Naive thymus-derived CD4-positive, alpha-beta T cell (primary cell): ENCODE measurements at regions not wholly inside any gene's neighbourhood (a gene's known extent, or its start where the extent isn't known, plus 50 kb on each side); places are given as distances from the start of the nearest gene placed in this dataset.

ENCODE experiments used
- ATAC-seq: fragments of 150-1000 bp; cut with Tn5 transposase; 2 replicates; pipeline ENCODE4 v1.10.0; 2021; ENCODE audit warnings: mild to moderate bottlenecking, moderate library complexity
- CTCF ChIA-PET: fragments of 350-600 bp; sonication (Branson Sonifier 250); formaldehyde crosslinking; loops from one replicate; lab custom pipeline; 2021; ENCODE audit warnings: antibody characterized with exemption; lab: Charles Lee
- POLR2A ChIA-PET: fragments of 350-600 bp; sonication (Branson Sonifier 250); formaldehyde crosslinking; loops from one replicate; lab custom pipeline; 2021; ENCODE audit warnings: antibody characterized with exemption, inconsistent platforms; lab: Charles Lee
- DNase-seq, 9 donors: peaks; one replicate each; pipeline versions ENCODE4 v3.0.0 to v3.0.0-alpha.2; 2020 to 2022; ENCODE audit warnings: mixed read lengths in 1 of 9
- H3K27ac ChIP-seq: one replicate; pipeline ENCODE4 v1.7.0; 2013; ENCODE audit warnings: mild to moderate bottlenecking, low read depth, low read length, moderate library complexity
- H3K27me3 ChIP-seq, 2 donors: one replicate each; pipeline ENCODE4 v1.7.0; 2013; ENCODE audit warnings: low read length in 2 of 2, mild to moderate bottlenecking in 2 of 2, moderate library complexity in 2 of 2; ENCODE audit not compliant: control insufficient read depth in 2 of 2, insufficient read depth in 2 of 2
- H3K36me3 ChIP-seq, 3 experiments: 1 replicate in 2 of 3; 2 replicates in 1 of 3; pipeline ENCODE4 v1.7.0; 2013; ENCODE audit warnings: low read length in 3 of 3, mild to moderate bottlenecking in 3 of 3, moderate library complexity in 1 of 3; ENCODE audit not compliant: insufficient read depth in 3 of 3, control insufficient read depth in 2 of 3
- H3K4me1 ChIP-seq, 2 donors: one replicate each; pipeline ENCODE4 v1.7.0; 2013; ENCODE audit warnings: low read length in 2 of 2, mild to moderate bottlenecking in 2 of 2, moderate library complexity in 1 of 2; ENCODE audit not compliant: control insufficient read depth in 2 of 2, insufficient read depth in 2 of 2
- H3K4me3 ChIP-seq: 2 replicates; pipeline ENCODE4 v1.7.0; 2013; ENCODE audit warnings: mild to moderate bottlenecking, low read length
- H3K9me3 ChIP-seq, 3 experiments: 1 replicate in 2 of 3; 2 replicates in 1 of 3; pipeline ENCODE4 v1.7.0; 2013; ENCODE audit warnings: low read length in 3 of 3; ENCODE audit not compliant: control insufficient read depth in 2 of 3
- H3K27ac Mint-ChIP-seq, 9 donors: one replicate each; pipeline ENCODE4 v1.8.0; 2020 to 2022; ENCODE audit warnings: mixed read lengths in 9 of 9, mild to moderate bottlenecking in 8 of 9, moderate library complexity in 5 of 9, inconsistent platforms in 2 of 9
- H3K27me3 Mint-ChIP-seq, 5 donors: one replicate each; pipeline ENCODE4 v1.8.0; 2021 to 2022; ENCODE audit warnings: mixed read lengths in 5 of 5, mild to moderate bottlenecking in 1 of 5
- H3K36me3 Mint-ChIP-seq, 5 donors: one replicate each; pipeline ENCODE4 v1.8.0; 2020 to 2022; ENCODE audit warnings: mixed read lengths in 5 of 5, mild to moderate bottlenecking in 3 of 5, inconsistent platforms in 1 of 5
- H3K4me1 Mint-ChIP-seq, 7 donors: one replicate each; pipeline ENCODE4 v1.8.0; 2020 to 2022; ENCODE audit warnings: mixed read lengths in 7 of 7, mild to moderate bottlenecking in 3 of 7, inconsistent platforms in 1 of 7
- H3K4me3 Mint-ChIP-seq, 10 donors: one replicate each; pipeline ENCODE4 v1.8.0; 2020 to 2022; ENCODE audit warnings: mild to moderate bottlenecking in 10 of 10, mixed read lengths in 10 of 10, moderate library complexity in 6 of 10, inconsistent platforms in 2 of 10
- H3K9me3 Mint-ChIP-seq, 11 donors: one replicate each; pipeline ENCODE4 v1.8.0; 2020 to 2022; ENCODE audit warnings: mixed read lengths in 11 of 11, mild to moderate bottlenecking in 4 of 11, inconsistent platforms in 1 of 11, moderate library complexity in 1 of 11
- intact Hi-C, 2 donors: fragments of 100-400 bp; cut with micrococcal nuclease; formaldehyde crosslinking; loops; one replicate each; pipeline ENCODE4 v1.15.1; 2023

DNA sequence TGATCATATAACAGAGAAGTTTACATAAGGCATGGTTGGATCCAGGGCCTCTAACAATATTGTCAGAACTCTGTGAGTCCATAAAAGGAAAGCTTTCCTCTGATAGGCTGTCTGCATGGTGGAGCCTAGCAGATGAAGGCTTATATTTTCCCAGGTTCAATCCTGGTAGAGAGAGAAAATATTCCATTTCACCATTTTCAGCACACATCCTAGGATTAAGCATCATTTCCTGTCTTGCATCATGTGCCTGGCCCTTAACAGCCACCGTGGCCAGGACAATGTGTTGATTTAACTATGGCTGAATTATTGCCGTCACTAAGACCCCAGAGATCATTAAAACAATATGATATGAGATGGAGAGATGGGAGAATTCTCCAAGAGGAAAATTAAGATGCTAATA, 90.9 kb upstream of the GRIA1 start:
- Mint-ChIP-seq H3K27ac (no peak overlapping the region), H3K36me3 (no peaks in the 10 kb centered on the region), H3K4me1 (no peaks in the 10 kb centered on the region), H3K27me3 (peaks cover 0 to 12% (median 0%) of the 10 kb centered on the region in 5 donors), H3K9me3 (peaks cover 0 to 8% (median 0%) of the 10 kb centered on the region in 11 donors), H3K4me3 (no peak overlapping the region)
- H3K4me3 ChIP-seq = no peak overlapping the region
- no peak for ATAC-seq
- no peak overlapping the region for H3K27ac ChIP-seq
- no peak for DNase-seq
- H3K27me3 ChIP-seq = peaks cover 0 to 2% of the 10 kb centered on the region in 2 donors
- ChIA-PET POLR2A (no interaction called here), CTCF (no interaction called here)
- no peaks in the 10 kb centered on the region for H3K9me3 ChIP-seq
- intact Hi-C loops = no loop called here
- H3K36me3 ChIP-seq = no peaks in the 10 kb centered on the region
- H3K4me1 ChIP-seq = no peaks in the 10 kb centered on the region

DNA sequence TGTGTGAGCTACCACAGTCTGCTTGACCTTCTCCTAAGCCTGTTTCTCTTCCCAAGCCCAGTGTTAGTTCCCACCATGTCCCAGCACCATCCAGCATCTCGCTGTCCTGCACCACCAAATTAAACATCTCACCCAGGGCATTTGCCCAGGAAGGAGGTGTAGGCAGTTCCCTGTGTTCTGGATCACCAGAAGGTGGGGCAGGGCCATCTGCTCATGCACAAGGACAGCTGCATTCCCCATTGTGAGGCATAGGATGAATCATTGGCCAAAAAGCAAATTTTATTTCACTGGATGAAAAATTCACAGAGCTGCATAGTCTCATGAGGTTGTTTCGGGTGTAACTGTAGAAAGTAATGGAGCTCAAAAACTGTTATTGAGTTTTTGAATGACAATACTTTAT, 89.5 kb upstream of the GRIA1 start:
- H3K36me3 Mint-ChIP-seq = no peaks in the 10 kb centered on the region
- H3K4me3 Mint-ChIP-seq = no peak overlapping the region
- no peak overlapping the region for H3K4me3 ChIP-seq
- no peak overlapping the region for H3K27ac ChIP-seq
- intact Hi-C loops = no loop called here
- ChIA-PET POLR2A (no interaction called here), CTCF (no interaction called here)
- no peaks in the 10 kb centered on the region for H3K36me3 ChIP-seq
- H3K27ac Mint-ChIP-seq = no peak overlapping the region
- DNase-seq = no peak
- H3K27me3 Mint-ChIP-seq = peaks cover 0 to 14% (median 0%) of the 10 kb centered on the region in 5 donors
- H3K9me3 Mint-ChIP-seq = peaks cover 0 to 8% (median 2%) of the 10 kb centered on the region in 11 donors
- H3K4me1 Mint-ChIP-seq = no peaks in the 10 kb centered on the region
- H3K9me3 ChIP-seq = no peaks in the 10 kb centered on the region
- no peak for ATAC-seq
- peaks cover 0 to 2% of the 10 kb centered on the region in 2 donors for H3K27me3 ChIP-seq
- H3K4me1 ChIP-seq = no peaks in the 10 kb centered on the region

DNA sequence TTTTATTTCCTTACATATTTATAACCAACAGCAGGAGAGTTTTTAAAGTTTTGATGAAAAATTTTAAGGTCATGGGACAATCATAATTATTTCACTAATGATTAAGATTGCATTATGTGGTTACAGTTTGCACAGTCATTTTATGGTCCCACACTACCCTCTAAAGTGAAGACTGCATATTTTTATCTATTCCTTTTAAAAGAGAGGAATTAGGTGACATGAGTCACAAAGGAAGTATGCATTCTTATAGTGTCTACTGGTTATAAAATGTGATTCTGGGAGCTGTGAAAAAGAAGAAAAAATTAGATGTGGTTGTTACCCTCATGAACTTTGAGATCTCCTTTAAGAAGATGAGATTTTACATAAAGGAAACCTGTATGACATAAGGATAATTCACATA, 87.9 kb upstream of the GRIA1 start:
- Mint-ChIP-seq H3K4me1 (no peaks in the 10 kb centered on the region), H3K9me3 (peaks cover 0 to 10% (median 2%) of the 10 kb centered on the region in 11 donors), H3K36me3 (no peaks in the 10 kb centered on the region), H3K4me3 (no peak overlapping the region), H3K27me3 (peaks cover 0 to 6% (median 0%) of the 10 kb centered on the region in 5 donors), H3K27ac (no peak overlapping the region)
- Histone ChIP-seq H3K27me3 (peaks cover 0 to 2% of the 10 kb centered on the region in 2 donors), H3K36me3 (no peaks in the 10 kb centered on the region), H3K9me3 (no peaks in the 10 kb centered on the region), H3K27ac (no peak overlapping the region), H3K4me3 (no peak overlapping the region), H3K4me1 (no peaks in the 10 kb centered on the region)
- intact Hi-C loops = no loop called here
- ATAC-seq (no peak), DNase-seq (no peak)
- ChIA-PET POLR2A (no interaction called here), CTCF (no interaction called here)

DNA sequence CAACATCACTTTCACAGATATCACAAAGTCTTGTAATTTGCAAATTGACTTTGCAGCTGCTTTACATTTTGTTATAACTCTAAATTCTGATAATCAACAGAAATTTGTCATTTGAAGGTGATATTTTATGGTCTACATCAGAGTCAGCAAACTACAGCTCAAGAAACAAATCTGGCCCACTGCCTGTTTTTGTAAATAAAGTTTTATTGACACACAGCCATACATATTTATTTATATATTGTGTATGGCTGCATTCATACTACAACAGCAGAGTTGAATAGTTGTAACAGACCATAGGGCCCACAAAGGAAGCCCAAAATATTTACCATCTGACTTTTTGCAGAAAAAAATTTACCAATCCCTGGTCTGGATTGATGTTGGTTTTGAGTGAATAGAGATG, 87.0 kb upstream of the GRIA1 start:
- DNase-seq (no peak), ATAC-seq (no peak)
- Histone ChIP-seq H3K27ac (no peak overlapping the region), H3K4me3 (no peak overlapping the region), H3K27me3 (peaks cover 0 to 2% of the 10 kb centered on the region in 2 donors), H3K36me3 (no peaks in the 10 kb centered on the region), H3K4me1 (no peaks in the 10 kb centered on the region), H3K9me3 (no peaks in the 10 kb centered on the region)
- POLR2A ChIA-PET = no interaction called here
- CTCF ChIA-PET = no interaction called here
- Mint-ChIP-seq H3K27ac (no peak overlapping the region), H3K27me3 (peaks cover 0 to 6% (median 0%) of the 10 kb centered on the region in 5 donors), H3K36me3 (no peaks in the 10 kb centered on the region), H3K4me1 (no peaks in the 10 kb centered on the region), H3K9me3 (peaks cover 0 to 12% (median 0%) of the 10 kb centered on the region in 11 donors), H3K4me3 (no peak overlapping the region)
- intact Hi-C loops = no loop called here

DNA sequence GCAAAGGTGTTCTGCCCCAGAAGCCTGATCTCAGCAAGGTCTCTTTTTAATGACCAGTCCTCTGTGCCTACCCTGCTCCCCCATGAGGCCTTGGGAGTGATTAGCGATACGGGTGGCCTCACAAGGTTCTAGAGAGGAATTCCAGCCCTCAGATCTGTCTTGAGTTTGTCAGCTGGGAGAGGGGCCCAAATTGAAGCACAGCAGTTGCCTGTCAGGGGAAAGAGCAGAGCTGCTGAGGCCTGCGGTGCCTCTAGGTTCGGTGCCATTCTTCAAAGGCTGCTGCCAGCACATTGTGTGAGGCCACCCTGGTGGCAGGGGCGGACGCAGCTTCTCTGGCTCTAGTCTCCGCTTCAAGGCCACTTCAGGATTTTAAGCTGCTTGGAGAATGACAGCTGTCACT, 85.7 kb upstream of the GRIA1 start:
- Mint-ChIP-seq H3K27me3 (peaks cover 0 to 3% (median 0%) of the 10 kb centered on the region in 5 donors), H3K9me3 (peaks cover 0 to 8% (median 0%) of the 10 kb centered on the region in 11 donors), H3K4me3 (no peak overlapping the region), H3K27ac (no peak overlapping the region), H3K4me1 (no peaks in the 10 kb centered on the region), H3K36me3 (no peaks in the 10 kb centered on the region)
- Histone ChIP-seq H3K36me3 (no peaks in the 10 kb centered on the region), H3K27me3 (peaks cover 0 to 2% of the 10 kb centered on the region in 2 donors), H3K4me3 (no peak overlapping the region), H3K9me3 (no peaks in the 10 kb centered on the region), H3K4me1 (no peaks in the 10 kb centered on the region), H3K27ac (no peak overlapping the region)
- ATAC-seq (no peak), DNase-seq (no peak)
- intact Hi-C loops = no loop called here
- ChIA-PET CTCF (no interaction called here), POLR2A (no interaction called here)

DNA sequence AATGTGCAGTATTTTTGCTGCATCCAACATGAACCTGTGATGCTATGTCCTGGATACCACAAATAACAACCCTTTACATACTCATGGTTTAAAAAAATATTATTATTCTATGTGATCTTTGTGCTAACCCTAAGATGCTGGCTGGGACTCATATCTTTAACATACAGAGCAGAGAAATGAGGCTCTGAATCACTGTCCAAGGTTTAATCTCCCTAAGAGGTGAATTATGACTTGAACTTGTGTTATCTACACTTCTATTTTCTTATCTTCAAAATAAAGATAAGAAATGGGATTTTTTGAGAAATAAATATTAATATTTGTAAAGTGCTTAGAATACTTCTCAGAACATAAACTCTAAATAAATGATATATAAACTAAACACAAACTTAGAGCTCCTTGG, 68.8 kb upstream of the GRIA1 start:
- POLR2A ChIA-PET = no interaction called here
- H3K27me3 Mint-ChIP-seq = peaks cover 0 to 4% (median 0%) of the 10 kb centered on the region in 5 donors

DNA sequence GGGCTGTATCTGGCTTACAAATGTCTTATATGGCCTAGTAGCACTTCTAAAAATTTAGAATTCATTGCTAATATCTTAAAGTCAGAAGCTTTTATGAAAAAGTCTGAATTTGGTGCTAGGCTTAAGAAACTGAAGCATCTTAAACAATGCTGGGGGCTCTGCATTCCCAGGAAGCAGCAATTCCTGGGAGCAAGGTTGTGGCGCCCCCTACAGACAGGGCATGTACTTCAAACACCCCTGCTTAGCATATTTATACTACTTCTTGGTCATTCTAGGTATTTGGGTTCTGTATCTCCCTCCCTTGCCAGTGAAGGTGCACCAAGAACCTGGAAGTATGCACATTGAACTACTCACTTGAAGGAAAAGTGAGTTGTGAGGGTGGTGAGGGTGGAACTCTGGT, 64.6 kb upstream of the GRIA1 start:
- ChIA-PET CTCF (no interaction called here), POLR2A (no interaction called here)
- H3K27me3 Mint-ChIP-seq = peaks cover 0 to 4% (median 0%) of the 10 kb centered on the region in 5 donors
- Histone ChIP-seq H3K4me1 (no peaks in the 10 kb centered on the region), H3K4me3 (no peak overlapping the region), H3K27ac (no peak overlapping the region), H3K36me3 (no peaks in the 10 kb centered on the region), H3K9me3 (no peaks in the 10 kb centered on the region), H3K27me3 (no peaks in the 10 kb centered on the region)
- no peaks in the 10 kb centered on the region for H3K4me1 Mint-ChIP-seq
- DNase-seq = no peak
- intact Hi-C loops = no loop called here
- H3K9me3 Mint-ChIP-seq = peaks cover 0 to 11% (median 2%) of the 10 kb centered on the region in 11 donors
- no peak for ATAC-seq
- H3K36me3 Mint-ChIP-seq = no peaks in the 10 kb centered on the region
- no peak overlapping the region for H3K4me3 Mint-ChIP-seq
- no peak overlapping the region for H3K27ac Mint-ChIP-seq

More for the DNA sequence above, 68.8 kb upstream of the GRIA1 start:
- Histone ChIP-seq H3K9me3 (no peaks in the 10 kb centered on the region), H3K36me3 (no peaks in the 10 kb centered on the region), H3K4me1 (no peaks in the 10 kb centered on the region), H3K27me3 (no peaks in the 10 kb centered on the region), H3K4me3 (no peak overlapping the region), H3K27ac (no peak overlapping the region)
- H3K4me1 Mint-ChIP-seq = no peaks in the 10 kb centered on the region
- no peak for ATAC-seq
- CTCF ChIA-PET = no interaction called here
- peaks cover 0 to 13% (median 3%) of the 10 kb centered on the region in 11 donors for H3K9me3 Mint-ChIP-seq
- no peak for DNase-seq
- no peak overlapping the region for H3K4me3 Mint-ChIP-seq
- no peaks in the 10 kb centered on the region for H3K36me3 Mint-ChIP-seq
- intact Hi-C loops = no loop called here
- H3K27ac Mint-ChIP-seq = no peak overlapping the region
